H9 (cell line): ENCODE measurements at regions not wholly inside any gene's neighbourhood (a gene's known extent, or its start where the extent isn't known, plus 50 kb on each side); places are given as distances from the start of the nearest gene placed in this dataset.

Experiments used
- DNase-seq: peaks from one replicate; pipeline ENCODE4 v3.0.0-alpha.2; 2017
- H2AFZ ChIP-seq: one replicate; pipeline ENCODE4 v1.6.1; 2013; ENCODE audit warnings: mild to moderate bottlenecking, low read length, control low read depth, moderate library complexity
- H2AK5ac ChIP-seq: 2 replicates; pipeline ENCODE4 v1.6.1; 2013; ENCODE audit warnings: low read length, control low read depth, mixed read lengths; ENCODE audit not compliant: insufficient read length
- H2BK120ac ChIP-seq: one replicate; pipeline ENCODE4 v1.6.1; 2013; ENCODE audit warnings: low read depth, mild to moderate bottlenecking, low read length, control low read depth, inconsistent platforms; ENCODE audit not compliant: poor library complexity, severe bottlenecking
- H2BK12ac ChIP-seq: 2 replicates; pipeline ENCODE4 v1.6.1; 2013; ENCODE audit warnings: low read length, control low read depth, mixed read lengths, low read depth; ENCODE audit not compliant: insufficient read length
- H2BK15ac ChIP-seq: 2 replicates; pipeline ENCODE4 v1.6.1; 2013; ENCODE audit warnings: low read depth, low read length, control low read depth
- H2BK20ac ChIP-seq: one replicate; pipeline ENCODE4 v1.6.1; 2013; ENCODE audit warnings: low read depth, mild to moderate bottlenecking, low read length, control low read depth, inconsistent platforms; ENCODE audit not compliant: poor library complexity, severe bottlenecking
- H2BK5ac ChIP-seq: 2 replicates; pipeline ENCODE4 v1.6.1; 2013; ENCODE audit warnings: low read length, control low read depth, mixed read lengths; ENCODE audit not compliant: insufficient read length
- H3K14ac ChIP-seq: 2 replicates; pipeline ENCODE4 v1.6.1; 2013; ENCODE audit warnings: low read length, control low read depth; ENCODE audit not compliant: insufficient read depth
- H3K18ac ChIP-seq: 2 replicates; pipeline ENCODE4 v1.6.1; 2013; ENCODE audit warnings: low read depth, mild to moderate bottlenecking, mixed read lengths, low read length, control low read depth; ENCODE audit not compliant: insufficient read length
- H3K23ac ChIP-seq: 2 replicates; pipeline ENCODE4 v1.6.1; 2013; ENCODE audit warnings: low read length, control low read depth, mixed read lengths, low read depth; ENCODE audit not compliant: insufficient read length
- H3K23me2 ChIP-seq: 2 replicates; pipeline ENCODE4 v1.6.1; 2013; ENCODE audit warnings: low read depth, mild to moderate bottlenecking, mixed read lengths, low read length, control low read depth; ENCODE audit not compliant: insufficient read length, poor library complexity, severe bottlenecking
- H3K27ac ChIP-seq: 2 replicates; pipeline ENCODE4 v1.5.1; 2013; ENCODE audit warnings: low read length, control low read depth, mixed read lengths, low read depth; ENCODE audit not compliant: insufficient read length
- H3K27me3 ChIP-seq: 2 replicates; pipeline ENCODE4 v1.6.1; 2013; ENCODE audit warnings: low read length, control low read depth, inconsistent platforms; ENCODE audit not compliant: insufficient read depth
- H3K4ac ChIP-seq: 2 replicates; pipeline ENCODE4 v1.6.1; 2013; ENCODE audit warnings: low read depth, mild to moderate bottlenecking, control low read depth, inconsistent platforms, low read length, moderate library complexity
- H3K4me1 ChIP-seq: 2 replicates; pipeline ENCODE4 v1.6.1; 2013; ENCODE audit warnings: low read length, control low read depth, inconsistent platforms; ENCODE audit not compliant: insufficient read depth
- H3K4me2 ChIP-seq: 2 replicates; pipeline ENCODE4 v1.6.1; 2013; ENCODE audit warnings: low read length, control low read depth, mixed read lengths; ENCODE audit not compliant: insufficient read length, insufficient read depth
- H3K56ac ChIP-seq: 2 replicates; pipeline ENCODE4 v1.6.1; 2013; ENCODE audit warnings: low read depth, mild to moderate bottlenecking, mixed read lengths, low read length, control low read depth; ENCODE audit not compliant: insufficient read length
- H3K79me1 ChIP-seq: 2 replicates; pipeline ENCODE4 v1.6.1; 2013; ENCODE audit warnings: low read depth, mild to moderate bottlenecking, moderate library complexity, low read length, control low read depth, inconsistent platforms; ENCODE audit not compliant: insufficient read depth, poor library complexity, severe bottlenecking
- H3K79me2 ChIP-seq: 2 replicates; pipeline ENCODE4 v1.6.1; 2013; ENCODE audit warnings: low read length, control low read depth, inconsistent platforms; ENCODE audit not compliant: insufficient read depth
- H3K9ac ChIP-seq: 2 replicates; pipeline ENCODE4 v1.6.1; 2013; ENCODE audit warnings: low read length, control low read depth, mixed read lengths; ENCODE audit not compliant: insufficient read length; ENCODE audit errors: extremely low read depth
- H3K9me3 ChIP-seq: one replicate; pipeline ENCODE4 v1.6.1; 2013; ENCODE audit warnings: low read depth, low read length, inconsistent platforms; ENCODE audit not compliant: control insufficient read depth
- H3T11ph ChIP-seq: one replicate; pipeline ENCODE4 v1.6.1; 2013; ENCODE audit warnings: mild to moderate bottlenecking, low read length, control low read depth, inconsistent platforms
- H4K20me1 ChIP-seq: one replicate; pipeline ENCODE4 v1.6.1; 2013; ENCODE audit not compliant: control insufficient read depth, insufficient read length, insufficient read depth
- H4K5ac ChIP-seq: 2 replicates; pipeline ENCODE4 v1.6.1; 2013; ENCODE audit warnings: low read depth, mild to moderate bottlenecking, mixed read lengths, low read length, control low read depth; ENCODE audit not compliant: insufficient read length
- H4K8ac ChIP-seq: replicated peaks from 2 replicates; pipeline ENCODE4 v1.6.1; 2013; ENCODE audit warnings: low read length, control low read depth, mixed read lengths, low read depth; ENCODE audit not compliant: insufficient read length
- H4K91ac ChIP-seq: 2 replicates; pipeline ENCODE4 v1.6.1; 2013; ENCODE audit warnings: low read depth, mild to moderate bottlenecking, moderate library complexity, mixed read lengths, low read length, control low read depth; ENCODE audit not compliant: insufficient read length
- H3K27ac Mint-ChIP-seq, 3 experiments: 2 replicates in 2 of 3; 3 replicates in 1 of 3; pipeline ENCODE4 v1.8.0; 2020 to 2021; ENCODE audit warnings: mixed read lengths in 3 of 3, mild to moderate bottlenecking in 1 of 3, moderate library complexity in 1 of 3
- H3K27me3 Mint-ChIP-seq: 2 replicates; pipeline ENCODE4 v1.8.0; 2021; ENCODE audit warnings: low read depth, mild to moderate bottlenecking, moderate library complexity, mixed read lengths
- H3K36me3 Mint-ChIP-seq, 3 experiments: 2 replicates in 2 of 3; 3 replicates in 1 of 3; pipeline ENCODE4 v1.8.0; 2020 to 2021; ENCODE audit warnings: low read depth in 3 of 3, mixed read lengths in 3 of 3; ENCODE audit not compliant: insufficient read depth in 1 of 3
- H3K4me1 Mint-ChIP-seq, 2 experiments: 2 replicates each; pipeline ENCODE4 v1.8.0; 2020; ENCODE audit warnings: mixed read lengths in 2 of 2
- H3K4me3 Mint-ChIP-seq, 2 experiments: 2 replicates in 1 of 2; 3 replicates in 1 of 2; pipeline ENCODE4 v1.8.0; 2020 to 2021; ENCODE audit warnings: mild to moderate bottlenecking in 2 of 2, mixed read lengths in 2 of 2, moderate library complexity in 1 of 2
- H3K9me3 Mint-ChIP-seq, 2 experiments: 2 replicates in 1 of 2; 3 replicates in 1 of 2; pipeline ENCODE4 v1.8.0; 2020; ENCODE audit warnings: mild to moderate bottlenecking in 2 of 2, mixed read lengths in 2 of 2, moderate library complexity in 1 of 2
- CTCF ChIP-seq: fragments of 200-600 bp; sonication (generic); conservative IDR thresholded peaks from 3 replicates; pipeline ENCODE4 v1.8.0; 2021; ENCODE audit warnings: antibody characterized with exemption, mild to moderate bottlenecking
- WGBS: extraction: QIAGEN DNeasy Blood & Tissue Kit; methylation state at CpG from one replicate; pipeline ENCODE4 v1.1.7; 2013; ENCODE audit warnings: missing lambda C conversion rate, low lambda C conversion rate, mixed read lengths; ENCODE audit not compliant: insufficient read length; ENCODE audit errors: extremely low coverage; 5-methylcytosine and 5-hydroxymethylcytosine counted together

- no peak overlapping the region for H3T11ph ChIP-seq
- Mint-ChIP-seq H3K4me3 (no peak overlapping the region), H3K4me1 (no peaks in the 10 kb centered on the region), H3K27me3 (no peaks in the 10 kb centered on the region), H3K36me3 (no peaks in the 10 kb centered on the region), H3K27ac (no peak overlapping the region), H3K9me3 (no peaks in the 10 kb centered on the region)
- H2BK12ac ChIP-seq: no peak overlapping the region
- H3K27me3 ChIP-seq: no peaks in the 10 kb centered on the region
- H3K18ac ChIP-seq: no peak overlapping the region
- H2AK5ac ChIP-seq: no peak overlapping the region
- no peaks in the 10 kb centered on the region for H3K23me2 ChIP-seq
- H2AFZ ChIP-seq: no peak overlapping the region
- H4K8ac ChIP-seq: no peak overlapping the region
- TF ChIP-seq CTCF: no peak
- H4K91ac ChIP-seq: no peak overlapping the region
- H3K9me3 ChIP-seq: no peaks in the 10 kb centered on the region
- H3K79me1 ChIP-seq: no peaks in the 10 kb centered on the region
- no peak overlapping the region for H3K4me2 ChIP-seq
- H3K56ac ChIP-seq: no peak overlapping the region
- H4K20me1 ChIP-seq: no peaks in the 10 kb centered on the region
- no peak overlapping the region for H3K27ac ChIP-seq
- no CpG with 5 or more reads among the region's 1 CpG for WGBS
- H3K9ac ChIP-seq: no peak overlapping the region
- H2BK5ac ChIP-seq: no peak overlapping the region
- H3K23ac ChIP-seq: no peak overlapping the region
- H2BK20ac ChIP-seq: no peak overlapping the region
- no peak overlapping the region for H4K5ac ChIP-seq
- no peak overlapping the region for H2BK120ac ChIP-seq
- H3K4ac ChIP-seq: no peak overlapping the region
- no peaks in the 10 kb centered on the region; the same call in 1 of the 2 replicates for H3K4me1 ChIP-seq
- no peaks in the 10 kb centered on the region for H3K79me2 ChIP-seq
- DNase-seq: no peak
- no peak overlapping the region for H2BK15ac ChIP-seq
- H3K14ac ChIP-seq: no peak overlapping the region
These were observed 242.4 kb upstream of the GOLIM4 start for GRCh38 chr3:168338161-168338560.
